Osteoblast (primary cell): ENCODE measurements at regions not wholly inside any gene's neighbourhood (a gene's known extent, or its start where the extent isn't known, plus 50 kb on each side); places are given as distances from the start of the nearest gene placed in this dataset.

Source experiments
- DNase-seq: peaks from one replicate; pipeline ENCODE4 v3.0.0; 2011; ENCODE audit warnings: low spot score, mixed read lengths; ENCODE audit not compliant: insufficient read length; ENCODE audit errors: missing footprints
- H2AFZ ChIP-seq: 2 replicates; pipeline ENCODE4 v1.6.0; 2011; ENCODE audit warnings: mild to moderate bottlenecking, low read length
- H3K27ac ChIP-seq: 2 replicates; pipeline ENCODE4 v1.5.1; 2011; ENCODE audit warnings: mild to moderate bottlenecking, low read depth, low read length, moderate library complexity
- H3K27me3 ChIP-seq: 2 replicates; pipeline ENCODE4 v1.6.0; 2012; ENCODE audit warnings: mild to moderate bottlenecking, control low read depth, inconsistent platforms, low read length, moderate library complexity; ENCODE audit not compliant: insufficient read depth
- H3K36me3 ChIP-seq: 2 replicates; pipeline ENCODE4 v1.5.1; 2011; ENCODE audit warnings: mild to moderate bottlenecking, low read length, control low read depth, moderate library complexity; ENCODE audit not compliant: insufficient read depth
- H3K4me1 ChIP-seq: 2 replicates; pipeline ENCODE4 v1.5.1; 2011; ENCODE audit warnings: mild to moderate bottlenecking, low read length, control low read depth, moderate library complexity; ENCODE audit not compliant: insufficient read depth
- H3K4me2 ChIP-seq: 2 replicates; pipeline ENCODE4 v1.6.0; 2011; ENCODE audit warnings: mild to moderate bottlenecking, low read length; ENCODE audit not compliant: insufficient read depth
- H3K4me3 ChIP-seq: fragments of 200-600 bp; sonication (generic); 3 replicates; pipeline ENCODE4 v1.5.1; 2012; ENCODE audit warnings: mild to moderate bottlenecking, low read length, inconsistent platforms; ENCODE audit not compliant: insufficient read depth
- H3K79me2 ChIP-seq: 2 replicates; pipeline ENCODE4 v1.6.0; 2012; ENCODE audit warnings: mild to moderate bottlenecking, low read length, control low read depth, inconsistent platforms; ENCODE audit not compliant: insufficient read depth
- H3K9me3 ChIP-seq: 2 replicates; pipeline ENCODE4 v1.5.1; 2011; ENCODE audit warnings: low read depth, low read length, control low read depth
- H4K20me1 ChIP-seq: 2 replicates; pipeline ENCODE4 v1.6.0; 2012; ENCODE audit warnings: mild to moderate bottlenecking, low read length, control low read depth; ENCODE audit not compliant: insufficient read depth
- CTCF ChIP-seq: IDR thresholded peaks from 2 replicates; pipeline ENCODE4 v1.5.1; 2011; ENCODE audit warnings: mild to moderate bottlenecking, low read depth, low read length, moderate library complexity; ENCODE audit errors: extremely low read depth

GRCh38 chr16:14360326-14361037, 269.6 kb downstream of the PARN start:
- peaks cover 26% of the 10 kb centered on the region for H3K4me1 ChIP-seq
- no peak overlapping the region for H2AFZ ChIP-seq
- H3K36me3 ChIP-seq = no peaks in the 10 kb centered on the region
- no peaks in the 10 kb centered on the region for H4K20me1 ChIP-seq
- H3K4me2 ChIP-seq = no peak overlapping the region
- no peaks in the 10 kb centered on the region for H3K79me2 ChIP-seq
- DNase-seq = no peak
- TF ChIP-seq CTCF = no peak
- no peaks in the 10 kb centered on the region for H3K27me3 ChIP-seq
- H3K9me3 ChIP-seq = no peaks in the 10 kb centered on the region
- H3K4me3 ChIP-seq = no peak overlapping the region
- H3K27ac ChIP-seq = no peak overlapping the region

GRCh38 chr16:14358697-14359305, 271.3 kb downstream of the PARN start:
- Histone ChIP-seq H3K9me3 (no peaks in the 10 kb centered on the region), H3K79me2 (no peaks in the 10 kb centered on the region), H3K4me3 (no peak overlapping the region), H3K4me1 (peaks cover 17% of the 10 kb centered on the region), H3K4me2 (no peak overlapping the region), H3K27ac (no peak overlapping the region), H3K36me3 (no peaks in the 10 kb centered on the region), H2AFZ (no peak overlapping the region), H4K20me1 (no peaks in the 10 kb centered on the region), H3K27me3 (no peaks in the 10 kb centered on the region)
- TF ChIP-seq CTCF = no peak
- no peak for DNase-seq

DNA sequence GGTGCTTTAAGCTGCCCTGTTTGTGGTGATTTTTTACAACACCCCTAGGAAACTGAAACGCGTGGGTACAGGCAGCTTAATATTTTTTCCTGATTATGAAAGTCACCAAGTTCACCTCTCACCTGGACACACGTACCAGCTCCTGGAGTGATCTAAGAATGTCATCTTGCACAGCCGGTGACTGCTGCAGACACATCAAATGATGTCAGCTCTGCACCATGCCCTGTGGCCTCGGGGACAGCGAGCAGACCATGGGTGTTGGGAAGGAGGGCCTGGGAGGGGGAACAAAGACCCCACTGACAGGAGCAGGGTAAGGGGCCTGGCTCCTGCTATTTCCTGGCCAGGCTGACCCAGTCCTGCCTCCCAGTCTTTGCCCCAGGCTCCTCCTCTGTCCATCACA, 272.7 kb downstream of the PARN start:
- Histone ChIP-seq H4K20me1 (no peaks in the 10 kb centered on the region), H2AFZ (no peak overlapping the region), H3K36me3 (no peaks in the 10 kb centered on the region), H3K79me2 (no peaks in the 10 kb centered on the region), H3K9me3 (no peaks in the 10 kb centered on the region), H3K4me2 (no peak overlapping the region), H3K4me3 (no peak overlapping the region), H3K27ac (no peak overlapping the region), H3K27me3 (no peaks in the 10 kb centered on the region), H3K4me1 (peaks cover 6% of the 10 kb centered on the region)
- TF ChIP-seq CTCF = no peak
- DNase-seq = no peak

DNA sequence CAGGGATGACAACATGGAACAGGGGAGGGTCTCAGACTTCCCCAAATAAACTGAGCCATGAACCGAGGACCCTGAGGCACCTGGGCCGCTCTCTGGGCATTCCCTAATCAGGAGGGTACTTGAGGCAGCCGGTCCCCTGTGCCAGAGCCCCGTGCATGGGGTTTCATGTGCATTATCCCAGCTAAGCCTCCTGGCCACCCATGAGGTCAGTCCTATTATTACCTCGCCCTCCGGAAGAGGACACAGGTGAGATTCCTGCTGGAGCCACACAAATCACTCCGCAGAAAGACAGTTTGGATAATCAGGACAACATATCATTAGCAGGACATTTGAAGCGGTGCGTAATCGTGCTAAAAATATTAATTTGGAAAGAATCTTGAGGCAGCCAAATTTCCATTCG, 274.0 kb downstream of the PARN start:
- DNase-seq = no peak
- Histone ChIP-seq H3K27me3 (no peaks in the 10 kb centered on the region), H2AFZ (no peak overlapping the region), H4K20me1 (no peaks in the 10 kb centered on the region), H3K4me3 (no peak overlapping the region), H3K27ac (no peak overlapping the region), H3K9me3 (no peaks in the 10 kb centered on the region), H3K4me2 (no peak overlapping the region), H3K4me1 (peaks cover 6% of the 10 kb centered on the region), H3K79me2 (no peaks in the 10 kb centered on the region), H3K36me3 (no peaks in the 10 kb centered on the region)
- no peak for TF ChIP-seq CTCF
